Skeletal muscle satellite cell (primary cell): ENCODE measurements at regions not wholly inside any gene's neighbourhood (a gene's known extent, or its start where the extent isn't known, plus 50 kb on each side); places are given as distances from the start of the nearest gene placed in this dataset.
"Not testable (repeated sequence)": the region's sequence is repeated elsewhere in the genome, so short reads cannot be mapped to it uniquely, and the experiment has no call there.

Experiments used
- H3K27me3 ChIP-seq: 2 replicates; pipeline ENCODE4 v1.7.0; 2013; ENCODE audit warnings: low read length; ENCODE audit not compliant: control insufficient read depth, insufficient read depth
- H3K36me3 ChIP-seq: 2 replicates; pipeline ENCODE4 v1.7.0; 2013; ENCODE audit warnings: mild to moderate bottlenecking, control low read depth, low read length; ENCODE audit not compliant: insufficient read depth
- H3K4me1 ChIP-seq: 2 replicates; pipeline ENCODE4 v1.7.0; 2013; ENCODE audit warnings: low read length; ENCODE audit not compliant: control insufficient read depth, insufficient read depth
- H3K4me2 ChIP-seq: 2 replicates; pipeline ENCODE4 v1.7.0; 2013; ENCODE audit warnings: mild to moderate bottlenecking, low read length
- H3K4me3 ChIP-seq: 2 replicates; pipeline ENCODE4 v1.7.0; 2013; ENCODE audit warnings: low read length
- H3K9ac ChIP-seq: 2 replicates; pipeline ENCODE4 v1.7.0; 2013; ENCODE audit warnings: mild to moderate bottlenecking, low read depth, low read length, moderate library complexity
- H3K9me3 ChIP-seq: replicated peaks from 2 replicates; pipeline ENCODE4 v1.7.0; 2013; ENCODE audit warnings: mild to moderate bottlenecking, control low read depth, low read length

GRCh38 chr10:33986016-33986415 is 651.5 kb upstream of the NRP1 start:
- Histone ChIP-seq H3K4me3 (no peak overlapping the region), H3K4me2 (no peak overlapping the region), H3K9me3 (no peaks in the 10 kb centered on the region), H3K9ac (no peak overlapping the region), H3K4me1 (no peaks in the 10 kb centered on the region), H3K36me3 (no peaks in the 10 kb centered on the region), H3K27me3 (peaks cover 10% of the 10 kb centered on the region)

GRCh38 chr10:33982995-33983394 is 648.5 kb upstream of the NRP1 start:
- no peak overlapping the region for H3K4me3 ChIP-seq
- H3K4me1 ChIP-seq = no peaks in the 10 kb centered on the region
- H3K36me3 ChIP-seq = no peaks in the 10 kb centered on the region
- no peaks in the 10 kb centered on the region for H3K9me3 ChIP-seq
- H3K9ac ChIP-seq = no peak overlapping the region
- H3K27me3 ChIP-seq = peaks cover 19% of the 10 kb centered on the region
- no peak overlapping the region for H3K4me2 ChIP-seq

DNA sequence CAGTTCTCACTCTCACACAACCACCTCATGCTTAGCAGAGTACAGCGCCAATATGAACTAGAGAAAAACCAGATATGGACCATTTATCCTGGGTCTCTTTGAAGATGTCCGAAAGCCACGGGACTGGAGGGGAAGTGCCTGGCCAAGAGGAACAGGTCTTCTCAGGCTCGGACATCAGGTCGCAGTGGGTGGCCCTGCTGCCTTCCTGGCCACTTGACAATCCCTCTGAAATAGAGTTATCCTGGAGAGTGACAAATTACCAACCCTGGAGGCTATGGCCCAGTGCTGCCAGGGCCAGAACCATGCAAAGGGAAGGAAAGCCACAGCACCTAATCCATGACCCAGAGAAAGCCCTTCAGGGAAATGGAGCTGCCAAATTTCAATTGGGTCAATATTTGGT is 646.8 kb upstream of the NRP1 start:
- peaks cover 19% of the 10 kb centered on the region for H3K27me3 ChIP-seq
- H3K4me3 ChIP-seq = no peak overlapping the region
- H3K9ac ChIP-seq = no peak overlapping the region
- no peak overlapping the region for H3K4me2 ChIP-seq
- no peaks in the 10 kb centered on the region for H3K9me3 ChIP-seq
- no peaks in the 10 kb centered on the region for H3K36me3 ChIP-seq
- H3K4me1 ChIP-seq = no peaks in the 10 kb centered on the region

- Histone ChIP-seq H3K4me2 (no peak overlapping the region), H3K4me3 (no peak overlapping the region), H3K9ac (no peak overlapping the region), H3K27me3 (peaks cover 19% of the 10 kb centered on the region), H3K36me3 (no peaks in the 10 kb centered on the region), H3K4me1 (no peaks in the 10 kb centered on the region), H3K9me3 (no peaks in the 10 kb centered on the region)
Measured at GRCh38 chr10:33979195-33979594, 644.7 kb upstream of the NRP1 start.

GRCh38 chr10:33975481-33975880 is 641.0 kb upstream of the NRP1 start:
- Histone ChIP-seq H3K4me3 (no peak overlapping the region), H3K27me3 (peaks cover 18% of the 10 kb centered on the region), H3K4me1 (no peaks in the 10 kb centered on the region), H3K9ac (no peak overlapping the region), H3K4me2 (no peak overlapping the region), H3K9me3 (no peaks in the 10 kb centered on the region), H3K36me3 (no peaks in the 10 kb centered on the region)

DNA sequence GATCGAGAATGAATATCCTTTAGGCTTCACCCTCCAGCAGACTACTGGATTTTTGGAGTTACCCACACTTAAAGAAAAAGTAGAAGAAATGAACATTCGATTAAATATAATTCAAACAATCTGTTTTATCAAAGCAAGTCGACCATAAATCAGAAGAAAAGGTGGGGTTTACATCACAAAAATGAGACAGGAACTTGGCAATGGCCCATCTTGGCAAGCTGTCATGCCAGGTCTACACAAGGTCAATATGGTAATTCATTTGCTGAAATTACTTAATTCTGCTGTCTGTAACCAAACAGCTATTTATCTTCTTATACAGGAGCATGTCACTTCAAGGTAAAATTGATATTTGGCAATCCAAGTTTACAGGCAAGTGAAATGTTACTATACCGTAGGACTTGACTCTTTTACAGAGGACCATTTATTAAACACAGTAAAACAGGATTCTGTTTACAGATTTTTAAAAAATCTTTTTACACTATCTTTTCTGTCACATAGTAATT is 640.6 kb upstream of the NRP1 start:
- peaks cover 13% of the 10 kb centered on the region for H3K27me3 ChIP-seq
- H3K4me1 ChIP-seq = no peaks in the 10 kb centered on the region
- no peaks in the 10 kb centered on the region for H3K36me3 ChIP-seq
- H3K4me3 ChIP-seq = no peak overlapping the region
- H3K9me3 ChIP-seq = no peaks in the 10 kb centered on the region
- H3K9ac ChIP-seq = no peak overlapping the region
- H3K4me2 ChIP-seq = no peak overlapping the region

DNA sequence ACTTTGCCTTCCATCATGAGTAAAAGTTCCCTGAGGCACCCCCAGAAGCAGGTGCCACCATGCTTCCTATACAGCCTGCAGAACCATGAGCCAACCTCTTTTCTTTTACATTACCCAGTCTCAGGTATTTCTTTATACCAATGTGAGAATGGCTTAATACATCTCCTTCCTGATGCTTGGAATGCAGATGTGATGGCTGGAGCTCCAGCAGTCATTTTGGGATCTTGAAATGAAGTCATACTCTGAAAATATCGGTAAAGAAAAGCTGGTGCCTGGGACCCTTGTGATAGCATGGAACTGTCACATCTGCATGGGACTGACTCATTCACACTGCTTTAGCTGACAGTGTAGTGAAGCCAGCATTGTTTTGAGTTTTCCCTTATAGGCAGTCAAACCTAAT is 634.5 kb upstream of the NRP1 start:
- H3K4me2 ChIP-seq = no peak overlapping the region
- no peaks in the 10 kb centered on the region for H3K36me3 ChIP-seq
- peaks cover 3% of the 10 kb centered on the region for H3K9me3 ChIP-seq
- no peak overlapping the region for H3K4me3 ChIP-seq
- peaks cover 3% of the 10 kb centered on the region for H3K4me1 ChIP-seq
- H3K9ac ChIP-seq = no peak overlapping the region
- H3K27me3 ChIP-seq = no peaks in the 10 kb centered on the region

DNA sequence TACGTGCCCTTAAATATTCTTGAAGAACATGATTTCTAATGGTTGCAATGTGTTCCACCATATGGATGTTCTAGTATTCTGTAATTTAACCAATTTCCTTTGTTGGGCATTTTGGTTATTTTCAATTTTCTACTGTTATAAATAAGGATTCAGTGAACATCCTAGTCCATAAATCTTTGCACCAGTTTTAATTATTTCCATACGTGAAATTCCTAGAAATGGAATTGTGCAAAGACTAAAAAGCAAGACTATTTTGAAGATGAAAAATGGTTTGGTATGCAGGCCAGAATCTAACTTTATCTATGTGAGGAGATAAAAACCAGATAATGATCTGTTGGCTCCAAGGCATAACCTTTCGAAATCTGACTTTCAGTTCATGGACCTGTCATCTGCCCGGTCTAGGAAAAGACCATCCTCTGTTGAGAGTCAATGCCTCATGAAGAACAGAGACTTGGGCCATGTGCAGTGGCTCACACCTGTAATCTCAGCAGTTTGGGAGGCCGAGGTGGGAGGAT is 633.2 kb upstream of the NRP1 start:
- H3K36me3 ChIP-seq = no peaks in the 10 kb centered on the region
- no peak overlapping the region for H3K4me3 ChIP-seq
- H3K4me2 ChIP-seq = no peak overlapping the region
- peaks cover 12% of the 10 kb centered on the region for H3K4me1 ChIP-seq
- peaks cover 3% of the 10 kb centered on the region for H3K9me3 ChIP-seq
- no peaks in the 10 kb centered on the region for H3K27me3 ChIP-seq
- no peak overlapping the region for H3K9ac ChIP-seq

DNA sequence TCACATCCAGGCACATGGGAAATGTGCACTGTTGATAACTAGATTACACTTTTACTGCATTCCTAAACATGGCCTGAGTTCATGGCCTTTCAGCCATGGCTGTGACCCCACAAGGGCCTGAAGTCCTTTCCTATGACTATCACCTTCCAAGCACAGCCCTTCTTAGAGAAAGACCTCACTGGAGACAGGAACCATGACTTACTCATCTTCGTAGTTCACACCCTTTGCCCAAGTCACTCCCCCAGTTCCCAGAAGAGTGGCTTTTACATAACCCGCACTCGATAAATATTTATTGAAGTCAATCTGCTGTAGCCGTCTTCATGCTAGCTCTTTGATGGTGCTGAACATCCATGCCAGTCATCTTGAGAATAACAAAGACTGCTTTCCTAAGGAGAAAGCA is 632.5 kb upstream of the NRP1 start:
- Histone ChIP-seq H3K4me1 (peaks cover 12% of the 10 kb centered on the region), H3K9me3 (peaks cover 3% of the 10 kb centered on the region), H3K36me3 (no peaks in the 10 kb centered on the region), H3K9ac (no peak overlapping the region), H3K4me3 (no peak overlapping the region), H3K4me2 (no peak overlapping the region), H3K27me3 (no peaks in the 10 kb centered on the region)

DNA sequence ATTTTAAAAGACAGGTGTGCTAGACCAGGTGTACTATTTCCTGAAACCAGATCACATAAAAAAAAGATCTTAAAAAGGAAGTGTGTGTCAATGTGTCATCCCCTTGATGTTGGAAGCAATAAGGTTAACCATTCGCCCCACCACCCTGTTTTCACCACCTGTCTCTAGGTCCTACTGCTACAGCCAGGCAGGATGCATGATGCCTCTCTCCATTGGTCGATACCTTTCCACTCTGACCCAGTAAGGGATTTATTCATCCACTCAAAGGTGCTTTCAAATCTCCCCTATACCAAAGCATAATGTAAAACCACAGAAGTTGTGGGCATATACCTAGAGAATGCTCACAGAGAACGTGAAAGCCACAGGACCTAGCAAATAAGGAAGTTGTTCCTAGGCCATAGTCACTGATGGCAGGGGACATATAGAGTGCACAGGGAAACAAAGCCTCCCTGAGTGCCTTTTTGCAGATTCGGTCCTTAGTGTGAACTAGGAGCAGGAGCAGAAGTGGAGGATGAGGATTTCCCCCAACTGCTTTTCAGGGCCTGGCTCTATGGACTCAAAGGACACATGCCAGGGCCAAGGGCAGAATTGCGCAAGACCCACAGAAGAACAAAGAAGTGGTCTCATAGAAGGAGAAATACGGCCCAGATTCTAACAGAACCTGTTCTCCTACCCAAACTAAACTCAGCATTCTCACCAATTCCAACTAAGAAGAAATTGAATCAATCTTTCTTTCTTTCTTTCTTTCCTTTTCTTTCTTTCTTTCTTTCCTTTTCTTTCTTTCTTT is 631.5 kb upstream of the NRP1 start:
- no peak overlapping the region for H3K4me3 ChIP-seq
- no peaks in the 10 kb centered on the region for H3K36me3 ChIP-seq
- peaks cover 3% of the 10 kb centered on the region for H3K9me3 ChIP-seq
- no peak overlapping the region for H3K9ac ChIP-seq
- H3K4me2 ChIP-seq = no peak overlapping the region
- peaks cover 12% of the 10 kb centered on the region for H3K4me1 ChIP-seq
- H3K27me3 ChIP-seq = no peaks in the 10 kb centered on the region

- Histone ChIP-seq H3K4me2 (no peak overlapping the region), H3K4me3 (no peak overlapping the region), H3K36me3 (no peaks in the 10 kb centered on the region), H3K9ac (no peak overlapping the region), H3K4me1 (peaks cover 12% of the 10 kb centered on the region), H3K27me3 (no peaks in the 10 kb centered on the region), H3K9me3 (no peaks in the 10 kb centered on the region)
Measured at GRCh38 chr10:33963729-33964128, 629.3 kb upstream of the NRP1 start.

GRCh38 chr10:33956322-33956721 is 621.9 kb upstream of the NRP1 start:
- H3K4me3 ChIP-seq, H3K27me3 ChIP-seq, H3K4me2 ChIP-seq, H3K4me1 ChIP-seq, H3K36me3 ChIP-seq, H3K9me3 ChIP-seq, H3K9ac ChIP-seq: not testable (repeated sequence)
